CD4-positive, alpha-beta T cell (primary cell): ENCODE measurements at regions not wholly inside any gene's neighbourhood (a gene's known extent, or its start where the extent isn't known, plus 50 kb on each side); places are given as distances from the start of the nearest gene placed in this dataset.

Experiments used
- ATAC-seq: fragments of 200-7000 bp; cut with Tn5 transposase; one replicate; pipeline ENCODE4 v1.10.0; 2022; ENCODE audit warnings: mild to moderate bottlenecking; ENCODE audit not compliant: poor library complexity
- CTCF ChIA-PET: fragments of 350-600 bp; sonication (Branson Sonifier 250); formaldehyde crosslinking; loops from one replicate; lab custom pipeline; 2021; ENCODE audit warnings: antibody characterized with exemption, inconsistent platforms; lab: Charles Lee
- POLR2A ChIA-PET: fragments of 350-600 bp; sonication (Branson Sonifier 250); formaldehyde crosslinking; loops from one replicate; lab custom pipeline; 2021; ENCODE audit warnings: antibody characterized with exemption, inconsistent platforms; lab: Charles Lee
- DNase-seq, 14 experiments: peaks; one replicate each; pipeline ENCODE4 v3.0.0-alpha.2; 2013 to 2020; ENCODE audit warnings: mixed read lengths in 2 of 14
- H3K27ac ChIP-seq, 2 donors: one replicate each; pipeline versions ENCODE4 v1.5.1 to v1.7.0; 2013; ENCODE audit warnings: low read length in 2 of 2, low read depth in 1 of 2, mild to moderate bottlenecking in 1 of 2
- H3K27me3 ChIP-seq, 2 experiments: 1 replicate in 1 of 2; 2 replicates in 1 of 2; pipeline versions ENCODE4 v1.6.1 to v1.7.0; 2013; ENCODE audit warnings: low read length in 2 of 2, control low read depth in 1 of 2, mild to moderate bottlenecking in 1 of 2, moderate library complexity in 1 of 2; ENCODE audit not compliant: insufficient read depth in 2 of 2, control insufficient read depth in 1 of 2
- H3K36me3 ChIP-seq: one replicate; pipeline ENCODE4 v1.6.1; 2013; ENCODE audit warnings: low read length, control low read depth; ENCODE audit not compliant: insufficient read depth
- H3K4me1 ChIP-seq: one replicate; pipeline ENCODE4 v1.6.1; 2013; ENCODE audit warnings: low read length, control low read depth; ENCODE audit not compliant: insufficient read depth
- H3K4me3 ChIP-seq: one replicate; pipeline ENCODE4 v1.5.1; 2013; ENCODE audit warnings: mild to moderate bottlenecking, low read length, moderate library complexity
- H3K9me3 ChIP-seq, 2 experiments: 1 replicate in 1 of 2; 2 replicates in 1 of 2; pipeline versions ENCODE4 v1.6.1 to v1.7.0; 2013; ENCODE audit warnings: low read length in 2 of 2, mild to moderate bottlenecking in 2 of 2, control low read depth in 1 of 2, moderate library complexity in 1 of 2; ENCODE audit not compliant: control insufficient read depth in 1 of 2, insufficient read depth in 1 of 2
- H3K27ac Mint-ChIP-seq: one replicate; pipeline ENCODE4 v1.8.0; 2020; ENCODE audit warnings: mixed read lengths
- H3K27me3 Mint-ChIP-seq: one replicate; pipeline ENCODE4 v1.8.0; 2021; ENCODE audit warnings: mixed read lengths
- H3K36me3 Mint-ChIP-seq: one replicate; pipeline ENCODE4 v1.8.0; 2021; ENCODE audit warnings: low read depth, mixed read lengths
- H3K4me1 Mint-ChIP-seq: one replicate; pipeline ENCODE4 v1.8.0; 2021; ENCODE audit warnings: low read depth, mixed read lengths
- H3K4me3 Mint-ChIP-seq: one replicate; pipeline ENCODE4 v1.8.0; 2020; ENCODE audit warnings: mild to moderate bottlenecking, mixed read lengths
- H3K9me3 Mint-ChIP-seq: one replicate; pipeline ENCODE4 v1.8.0; 2020; ENCODE audit warnings: mixed read lengths
- CTCF ChIP-seq: fragments of 200-600 bp; IDR thresholded peaks from one replicate; pipeline ENCODE4 v1.8.0; 2022; ENCODE audit warnings: antibody characterized with exemption, mild to moderate bottlenecking
- intact Hi-C, 2 experiments: fragments of 100-400 bp; cut with DNase I in 1 of 2; cut with micrococcal nuclease in 1 of 2; formaldehyde crosslinking; loops; one replicate each; pipeline versions ENCODE4 v1.15.1 to v1.9.0; 2023 to 2025; cut with DNase I, micrococcal nuclease

GRCh38 chr4:66023061-66023460, 352.8 kb upstream of the EPHA5 start:
- POLR2A ChIA-PET, result no interaction called here
- Histone ChIP-seq H3K27ac (no peak overlapping the region), H3K27me3 (no peaks in the 10 kb centered on the region), H3K9me3 (peaks cover 0 to 8% of the 10 kb centered on the region in 2 experiments), H3K36me3 (no peaks in the 10 kb centered on the region), H3K4me1 (no peaks in the 10 kb centered on the region), H3K4me3 (no peak overlapping the region)
- CTCF ChIA-PET, result no interaction called here
- no peak for TF ChIP-seq CTCF
- DNase-seq, result no peak
- Mint-ChIP-seq H3K27me3 (no peaks in the 10 kb centered on the region), H3K4me1 (no peaks in the 10 kb centered on the region), H3K9me3 (peaks cover 16% of the 10 kb centered on the region), H3K36me3 (no peaks in the 10 kb centered on the region), H3K4me3 (no peak overlapping the region), H3K27ac (no peak overlapping the region)
- intact Hi-C loops, result no loop called here
- no peak for ATAC-seq

- Histone ChIP-seq H3K27ac (no peak overlapping the region), H3K4me3 (no peak overlapping the region), H3K4me1 (no peaks in the 10 kb centered on the region), H3K36me3 (no peaks in the 10 kb centered on the region), H3K27me3 (no peaks in the 10 kb centered on the region), H3K9me3 (peaks cover 11 to 17% of the 10 kb centered on the region in 2 experiments)
- H3K27me3 Mint-ChIP-seq, result no peaks in the 10 kb centered on the region
- H3K27ac Mint-ChIP-seq, result no peak overlapping the region
- no peak for ATAC-seq
- no peaks in the 10 kb centered on the region for H3K4me1 Mint-ChIP-seq
- CTCF ChIA-PET, result no interaction called here
- intact Hi-C loops, result no loop called here
- no peak for TF ChIP-seq CTCF
- H3K9me3 Mint-ChIP-seq, result peaks cover 26% of the 10 kb centered on the region
- DNase-seq, result no peak
- H3K36me3 Mint-ChIP-seq, result no peaks in the 10 kb centered on the region
- H3K4me3 Mint-ChIP-seq, result no peak overlapping the region
- POLR2A ChIA-PET, result no interaction called here
Measured at GRCh38 chr4:66017671-66018070, 347.4 kb upstream of the EPHA5 start.

- Mint-ChIP-seq H3K4me3 (no peak overlapping the region), H3K36me3 (no peaks in the 10 kb centered on the region), H3K27me3 (no peaks in the 10 kb centered on the region), H3K4me1 (no peaks in the 10 kb centered on the region), H3K9me3 (peaks cover 30% of the 10 kb centered on the region), H3K27ac (no peak overlapping the region)
- no peaks in the 10 kb centered on the region for H3K4me1 ChIP-seq
- ChIA-PET POLR2A (no interaction called here), CTCF (no interaction called here)
- intact Hi-C loops, result no loop called here
- no peak for TF ChIP-seq CTCF
- H3K9me3 ChIP-seq, result peaks cover 9 to 11% of the 10 kb centered on the region in 2 experiments
- no peak for ATAC-seq
- H3K27me3 ChIP-seq, result no peaks in the 10 kb centered on the region
- no peak overlapping the region for H3K27ac ChIP-seq
- DNase-seq, result no peak
- H3K4me3 ChIP-seq, result no peak overlapping the region
- H3K36me3 ChIP-seq, result no peaks in the 10 kb centered on the region
Measured at GRCh38 chr4:66016240-66016639, 346.0 kb upstream of the EPHA5 start.
